ENCODE measurements at regions not wholly inside any gene's neighbourhood (a gene's known extent, or its start where the extent isn't known, plus 50 kb on each side); places are given as distances from the start of the nearest gene placed in this dataset.
"Not testable (repeated sequence)": the region's sequence is repeated elsewhere in the genome, so short reads cannot be mapped to it uniquely, and the experiment has no call there.

- Histone ChIP-seq H3K27ac (no peak overlapping the region), H3K27me3 (ENCODE audit: insufficient read depth, low read depth, severe bottlenecking) (peaks cover 31% of the 10 kb centered on the region), H3K9me3 (ENCODE audit: severe bottlenecking) (no peaks in the 10 kb centered on the region), H3K4me3 (ENCODE audit: low read depth, low read length) (no peak overlapping the region), H3K36me3 (no peaks in the 10 kb centered on the region)
- TF ChIP-seq, protein P1, sequence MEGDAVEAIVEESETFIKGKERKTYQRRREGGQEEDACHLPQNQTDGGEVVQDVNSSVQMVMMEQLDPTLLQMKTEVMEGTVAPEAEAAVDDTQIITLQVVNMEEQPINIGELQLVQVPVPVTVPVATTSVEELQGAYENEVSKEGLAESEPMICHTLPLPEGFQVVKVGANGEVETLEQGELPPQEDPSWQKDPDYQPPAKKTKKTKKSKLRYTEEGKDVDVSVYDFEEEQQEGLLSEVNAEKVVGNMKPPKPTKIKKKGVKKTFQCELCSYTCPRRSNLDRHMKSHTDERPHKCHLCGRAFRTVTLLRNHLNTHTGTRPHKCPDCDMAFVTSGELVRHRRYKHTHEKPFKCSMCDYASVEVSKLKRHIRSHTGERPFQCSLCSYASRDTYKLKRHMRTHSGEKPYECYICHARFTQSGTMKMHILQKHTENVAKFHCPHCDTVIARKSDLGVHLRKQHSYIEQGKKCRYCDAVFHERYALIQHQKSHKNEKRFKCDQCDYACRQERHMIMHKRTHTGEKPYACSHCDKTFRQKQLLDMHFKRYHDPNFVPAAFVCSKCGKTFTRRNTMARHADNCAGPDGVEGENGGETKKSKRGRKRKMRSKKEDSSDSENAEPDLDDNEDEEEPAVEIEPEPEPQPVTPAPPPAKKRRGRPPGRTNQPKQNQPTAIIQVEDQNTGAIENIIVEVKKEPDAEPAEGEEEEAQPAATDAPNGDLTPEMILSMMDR (IDR thresholded peaks at IDR 0.05; ENCODE audit: low read depth, low read length) = no peak
- DNase-seq = no peak
These were observed 1015.8 kb upstream of the EPHA6 start for GRCh38 chr3:95798628-95799027.

DNA sequence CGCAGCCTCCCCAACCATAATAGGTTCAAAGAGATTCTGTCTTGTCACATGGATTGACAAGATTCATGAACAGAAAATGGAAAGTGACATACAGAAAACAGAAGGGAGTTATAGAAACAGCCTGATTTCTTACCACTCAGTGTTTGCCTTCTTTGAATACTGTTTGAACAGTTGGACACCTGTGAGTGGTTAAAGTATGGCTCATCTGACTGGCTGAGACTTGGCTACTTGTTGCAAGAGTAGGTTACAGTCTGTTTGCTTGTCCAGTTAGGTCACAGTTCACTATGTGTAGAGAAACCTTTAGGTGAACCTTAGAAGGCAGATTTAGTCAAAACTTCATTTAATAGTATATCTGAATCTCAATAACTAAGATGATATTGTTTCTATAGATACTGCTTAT lies 1003.9 kb upstream of the EPHA6 start:
- TF ChIP-seq, protein P1 (IDR thresholded peaks at IDR 0.05; ENCODE audit: low read depth, low read length) = no peak

DNA sequence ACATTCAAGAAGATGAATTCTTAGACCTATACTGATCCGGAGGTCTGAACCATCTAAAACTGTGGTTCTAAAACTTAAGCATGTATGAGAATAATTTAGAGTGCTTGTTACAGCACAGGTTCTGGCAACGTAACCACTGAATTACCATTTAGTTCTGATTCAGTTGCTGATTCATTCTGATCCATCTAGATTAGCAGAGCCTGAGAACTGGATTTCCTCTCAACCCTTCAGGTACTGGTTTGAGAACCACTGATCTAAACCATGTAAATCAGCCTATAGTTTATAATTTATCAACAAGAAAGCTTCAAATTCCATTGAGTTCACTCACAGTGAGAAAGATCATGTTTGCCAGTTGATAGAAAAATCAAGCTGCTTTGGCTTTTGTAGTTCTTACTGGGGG lies 1001.1 kb upstream of the EPHA6 start:
- H3K4me3 ChIP-seq (ENCODE audit: low read depth, low read length) = no peak overlapping the region
- H3K27ac ChIP-seq = no peak overlapping the region
- TF ChIP-seq, protein P1 (IDR thresholded peaks at IDR 0.05; ENCODE audit: low read depth, low read length) = no peak
- no peak for DNase-seq
- peaks cover 13% of the 10 kb centered on the region for H3K27me3 ChIP-seq (ENCODE audit: insufficient read depth, low read depth, severe bottlenecking)
- no peaks in the 10 kb centered on the region for H3K36me3 ChIP-seq
- no peaks in the 10 kb centered on the region for H3K9me3 ChIP-seq (ENCODE audit: severe bottlenecking)

More for the DNA sequence above, 1003.9 kb upstream of the EPHA6 start:
- Histone ChIP-seq H3K9me3 (ENCODE audit: severe bottlenecking) (no peaks in the 10 kb centered on the region), H3K36me3 (no peaks in the 10 kb centered on the region), H3K4me3 (ENCODE audit: low read depth, low read length) (no peak overlapping the region), H3K27me3 (ENCODE audit: insufficient read depth, low read depth, severe bottlenecking) (peaks cover 13% of the 10 kb centered on the region), H3K27ac (no peak overlapping the region)
- DNase-seq = no peak

DNA sequence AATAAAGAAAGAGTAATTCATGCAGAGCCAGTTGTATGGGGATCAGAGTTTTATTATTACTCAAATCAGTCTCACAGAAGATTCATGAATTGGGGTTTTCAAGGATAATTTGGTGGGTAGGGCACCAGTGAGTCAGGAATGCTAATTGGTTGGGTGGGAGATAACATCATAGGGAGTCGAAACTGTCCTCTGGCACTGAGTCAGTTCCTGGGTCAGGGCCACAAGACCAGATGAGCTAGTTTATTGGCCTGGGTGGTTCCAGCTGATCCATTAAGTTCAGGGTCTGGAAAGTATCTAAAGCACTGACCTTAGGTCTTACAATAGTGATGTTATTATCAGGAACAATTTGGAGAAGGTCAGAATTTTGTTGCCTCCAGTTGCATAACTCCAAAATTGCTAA lies 998.6 kb upstream of the EPHA6 start:
- peaks cover 5% of the 10 kb centered on the region for H3K27me3 ChIP-seq (ENCODE audit: insufficient read depth, low read depth, severe bottlenecking)
- H3K27ac ChIP-seq = no peak overlapping the region
- no peak for DNase-seq
- no peak overlapping the region for H3K4me3 ChIP-seq (ENCODE audit: low read depth, low read length)
- TF ChIP-seq, protein P1 (IDR thresholded peaks at IDR 0.05; ENCODE audit: low read depth, low read length) = no peak
- no peaks in the 10 kb centered on the region for H3K9me3 ChIP-seq (ENCODE audit: severe bottlenecking)
- H3K36me3 ChIP-seq = no peaks in the 10 kb centered on the region

DNA sequence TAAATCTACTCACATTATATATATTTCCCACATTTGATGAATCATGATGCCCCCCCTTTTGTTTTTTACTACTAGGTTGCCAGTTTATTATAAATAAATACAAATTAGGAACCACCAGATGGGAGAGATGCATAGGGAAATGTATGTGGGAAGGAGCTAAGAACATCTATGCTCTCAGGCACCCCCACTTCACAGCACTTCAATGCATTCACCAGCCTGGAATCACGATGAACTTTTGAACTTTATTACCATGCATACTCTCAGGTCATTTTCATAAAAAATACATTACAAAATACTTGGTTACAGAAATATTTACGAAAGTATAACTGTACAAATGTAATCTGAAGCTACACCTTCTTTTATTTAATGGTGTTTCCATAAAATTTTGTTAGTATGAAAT lies 988.0 kb upstream of the EPHA6 start:
- Histone ChIP-seq H3K27ac (no peak overlapping the region), H3K36me3 (no peaks in the 10 kb centered on the region), H3K9me3 (ENCODE audit: severe bottlenecking) (no peaks in the 10 kb centered on the region), H3K4me3 (ENCODE audit: low read depth, low read length) (no peak overlapping the region), H3K27me3 (ENCODE audit: insufficient read depth, low read depth, severe bottlenecking) (peaks cover 5% of the 10 kb centered on the region)
- TF ChIP-seq, protein P1 (IDR thresholded peaks at IDR 0.05; ENCODE audit: low read depth, low read length) = no peak
- DNase-seq = no peak

- DNase-seq = no peak
- TF ChIP-seq, protein P1 (IDR thresholded peaks at IDR 0.05; ENCODE audit: low read depth, low read length) = no peak
- H3K4me3 ChIP-seq (ENCODE audit: low read depth, low read length) = no peak overlapping the region
These were observed 982.2 kb upstream of the EPHA6 start for GRCh38 chr3:95832146-95832545.

GRCh38 chr3:95860628-95861027 lies 953.8 kb upstream of the EPHA6 start:
- peaks cover 21% of the 10 kb centered on the region for H3K27me3 ChIP-seq (ENCODE audit: insufficient read depth, low read depth, severe bottlenecking)
- not testable (repeated sequence) for H3K4me3 ChIP-seq (ENCODE audit: low read depth, low read length); H3K27ac ChIP-seq; H3K9me3 ChIP-seq (ENCODE audit: severe bottlenecking); DNase-seq; H3K36me3 ChIP-seq

More at GRCh38 chr3:95832146-95832545, 982.2 kb upstream of the EPHA6 start:
- Histone ChIP-seq H3K36me3 (no peaks in the 10 kb centered on the region), H3K27ac (no peak overlapping the region), H3K27me3 (ENCODE audit: insufficient read depth, low read depth, severe bottlenecking) (no peaks in the 10 kb centered on the region), H3K9me3 (ENCODE audit: severe bottlenecking) (no peaks in the 10 kb centered on the region)
